HG03442 (cell line): ENCODE measurements at regions not wholly inside any gene's neighbourhood (a gene's known extent, or its start where the extent isn't known, plus 50 kb on each side); places are given as distances from the start of the nearest gene placed in this dataset.
"Not testable (repeated sequence)": the region's sequence is repeated elsewhere in the genome, so short reads cannot be mapped to it uniquely, and the experiment has no call there.

Experiments used
- ATAC-seq: cut with Tn5 transposase; IDR thresholded peaks from one replicate; pipeline ENCODE4 v1.9.1; 2021; ENCODE audit warnings: mild to moderate bottlenecking, moderate library complexity; ENCODE audit not compliant: unreplicated experiment

DNA sequence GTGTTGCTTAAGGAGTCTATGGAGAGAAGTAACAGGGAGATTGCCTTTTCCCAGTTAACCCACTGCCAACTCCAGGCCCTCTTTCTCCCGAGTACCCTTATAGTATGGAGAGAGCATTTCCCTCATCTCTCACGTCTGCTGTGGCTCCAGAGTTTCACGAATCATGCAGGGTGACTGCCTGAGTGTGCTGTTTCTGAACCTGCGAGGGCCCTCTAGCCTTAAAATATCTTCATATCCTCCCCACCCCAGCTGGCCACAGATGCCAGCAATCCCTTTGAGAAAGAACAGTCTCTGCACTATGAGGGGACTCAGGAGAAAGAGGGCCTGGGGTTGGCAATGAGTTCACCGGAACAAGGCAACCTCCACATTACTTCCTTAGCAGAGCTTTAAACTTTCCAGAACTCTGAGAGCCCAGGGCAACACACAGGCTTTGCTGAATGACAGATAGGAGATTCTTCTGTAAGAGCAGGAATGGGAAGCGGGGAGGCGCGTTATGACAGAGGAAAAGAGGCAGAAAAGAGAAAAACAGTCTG, 81.6 kb upstream of the ANKH start:
- ATAC-seq, result no peak

DNA sequence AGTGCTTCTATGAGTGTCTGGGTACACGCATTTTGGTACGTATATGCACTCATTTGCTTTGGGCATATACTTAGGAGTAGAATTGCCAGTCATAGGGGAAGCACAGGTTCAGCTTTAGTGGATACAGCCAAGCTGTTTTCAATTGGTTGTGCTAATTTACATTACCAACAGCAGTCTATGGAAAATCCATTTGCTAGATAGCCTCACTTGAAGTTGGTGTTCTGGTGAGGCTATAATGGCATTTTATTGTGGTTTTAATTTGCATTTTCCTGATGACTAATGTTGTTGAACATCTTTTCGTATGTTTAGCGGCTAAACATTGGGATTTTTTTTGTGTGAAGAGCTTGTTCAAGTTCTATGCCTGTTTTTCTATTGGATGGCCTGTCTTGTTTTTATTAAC, 76.8 kb upstream of the ANKH start:
- ATAC-seq, result no peak

DNA sequence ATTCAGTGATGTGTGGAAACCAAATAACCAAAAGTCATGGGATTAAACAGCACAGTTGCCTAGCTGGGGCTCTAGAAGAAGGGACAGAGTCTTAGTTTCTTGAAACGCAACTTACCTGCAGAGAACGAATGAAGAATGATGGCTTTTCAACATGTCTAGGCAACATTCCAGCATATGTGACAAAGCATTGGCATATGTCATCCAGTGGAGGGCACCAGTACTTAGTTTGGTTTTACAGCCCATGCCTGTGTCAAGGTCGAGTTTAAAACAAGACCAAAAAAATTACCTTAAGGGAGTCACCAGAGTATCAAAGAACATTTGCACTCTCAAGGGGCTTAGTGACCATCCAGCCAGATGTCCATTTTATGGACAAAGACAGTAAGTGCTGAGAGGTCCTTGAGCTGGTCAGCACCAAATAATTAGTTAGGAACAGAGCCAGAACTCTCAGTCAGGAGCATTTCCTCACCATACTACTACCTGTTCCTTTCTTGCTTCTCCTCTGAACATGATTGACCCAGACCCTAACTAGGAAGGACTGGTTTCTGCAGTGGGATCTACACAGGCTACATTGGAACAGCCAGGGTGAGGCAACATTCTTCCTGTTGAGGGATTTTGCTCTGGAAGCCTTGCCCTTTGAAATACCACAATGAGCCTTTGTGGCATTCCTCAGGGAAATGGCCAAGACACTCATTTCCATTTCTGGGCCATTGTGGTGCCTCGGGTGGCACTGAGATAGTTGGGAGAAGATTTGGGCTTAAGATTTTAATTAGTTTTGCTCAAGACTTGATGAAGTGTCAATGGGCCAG, 75.4 kb upstream of the ANKH start:
- ATAC-seq, result peak; percentile 90

DNA sequence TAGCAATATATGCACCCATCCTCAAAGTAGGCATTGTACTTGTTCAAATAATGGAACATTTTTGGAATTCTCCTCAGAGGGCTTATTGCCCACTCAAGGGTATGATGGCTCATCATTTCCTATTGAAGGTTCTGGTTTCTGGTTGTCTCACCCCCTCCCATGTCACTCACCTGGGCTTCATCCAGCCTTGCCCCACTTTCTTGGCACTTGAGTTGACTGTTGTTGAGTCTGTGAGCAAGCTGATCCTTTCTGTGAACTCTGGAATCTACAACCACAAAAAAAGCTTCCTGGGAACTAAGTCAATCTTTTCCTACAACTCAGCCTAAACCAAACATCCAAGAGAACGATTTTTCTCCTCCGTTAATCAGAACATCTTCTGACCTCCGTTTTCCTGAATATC, 73.9 kb upstream of the ANKH start:
- no peak for ATAC-seq

DNA sequence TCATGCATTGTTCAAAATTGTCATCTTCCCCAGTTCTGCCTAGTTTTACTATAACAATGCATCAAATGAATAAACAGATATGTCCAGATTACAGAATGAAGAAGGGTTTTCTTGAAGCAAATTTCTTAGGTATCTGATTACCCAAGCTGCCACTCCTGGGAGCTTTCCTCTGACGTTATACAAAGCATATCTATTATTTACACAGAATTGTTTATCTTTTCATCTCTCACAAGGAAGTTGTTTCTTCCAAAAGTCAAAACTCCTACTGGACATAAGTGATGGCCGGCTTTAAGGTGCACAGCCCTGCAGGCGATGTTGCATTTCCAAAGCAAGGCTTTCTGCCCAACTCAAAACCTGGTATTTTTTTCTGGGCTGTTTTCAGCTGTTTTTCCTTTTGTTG, 73.4 kb upstream of the ANKH start:
- ATAC-seq, result no peak

DNA sequence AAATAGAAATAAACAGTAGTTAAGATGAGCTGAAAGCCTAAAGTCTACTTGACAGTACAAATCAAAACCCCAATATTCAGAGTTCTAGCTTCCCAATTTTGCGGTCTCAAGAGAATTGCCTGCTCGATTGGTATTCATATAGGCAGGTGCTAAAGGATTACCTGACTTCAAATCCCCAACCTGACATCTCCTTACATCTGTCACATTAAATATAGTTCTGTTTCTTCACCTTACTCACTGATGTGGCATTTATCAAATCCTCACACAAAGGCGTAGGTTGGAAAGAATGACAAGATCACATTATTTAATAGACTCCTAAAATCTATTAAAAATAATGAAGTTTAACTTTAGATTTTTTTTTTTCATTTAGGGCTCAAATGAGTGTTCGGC, 72.8 kb upstream of the ANKH start:
- ATAC-seq, result no peak

DNA sequence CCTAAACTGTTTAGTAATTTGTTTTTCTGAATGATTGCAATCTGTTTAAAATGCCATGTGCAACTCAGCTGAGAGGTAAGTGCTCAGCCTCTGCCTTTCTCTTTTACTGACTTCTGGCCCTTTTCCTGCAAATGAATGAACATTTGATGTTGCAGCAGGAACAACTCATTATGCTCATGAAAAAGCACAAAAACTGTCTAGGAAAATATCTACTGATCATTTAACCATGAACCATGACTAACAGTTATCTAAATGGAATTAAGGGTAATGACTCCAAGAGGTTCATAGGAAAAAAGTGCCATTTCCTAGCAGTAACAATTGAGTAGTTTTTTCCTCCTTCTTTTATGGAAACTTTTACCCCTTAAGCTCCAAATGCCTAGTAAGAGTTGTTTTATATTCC, 70.6 kb upstream of the ANKH start:
- ATAC-seq, result no peak

DNA sequence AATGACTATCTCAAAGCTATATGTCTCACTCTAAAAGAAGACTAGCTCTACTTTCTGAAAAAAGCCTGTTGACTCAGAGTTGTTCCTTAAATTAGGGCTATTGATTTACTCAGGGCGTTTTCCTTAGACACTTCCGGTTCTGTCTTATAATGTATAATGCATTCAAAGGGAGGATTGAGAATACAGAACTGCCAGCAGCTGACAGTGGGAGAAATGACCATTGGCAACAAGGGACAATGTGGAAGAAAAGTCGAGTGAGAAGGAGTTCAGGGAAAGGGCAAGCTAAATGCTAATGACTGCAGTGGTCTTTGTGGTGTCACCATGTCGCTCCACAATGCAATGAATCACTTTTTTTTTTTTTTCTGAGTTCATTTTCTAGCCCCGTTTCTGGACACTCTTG, 65.7 kb upstream of the ANKH start:
- no peak for ATAC-seq

DNA sequence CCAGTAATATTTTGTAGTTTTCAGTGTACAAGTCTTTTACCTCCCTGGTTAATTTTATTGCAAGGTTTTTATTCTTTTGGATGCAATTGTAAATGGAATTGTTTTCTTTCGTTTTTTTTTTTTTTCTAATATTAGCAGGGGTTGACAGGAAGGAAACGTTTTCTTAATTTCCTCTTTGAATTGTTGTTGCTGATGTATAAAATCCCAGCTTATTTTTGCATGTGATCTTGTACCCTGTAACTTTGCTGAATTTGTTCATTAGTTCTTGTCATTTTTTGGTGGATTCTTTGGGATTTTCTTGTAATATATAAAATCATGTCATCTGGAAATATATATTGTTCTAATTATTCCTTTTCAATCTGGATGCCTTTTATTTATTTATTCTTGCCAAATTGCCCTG, 65.0 kb upstream of the ANKH start:
- no peak for ATAC-seq

DNA sequence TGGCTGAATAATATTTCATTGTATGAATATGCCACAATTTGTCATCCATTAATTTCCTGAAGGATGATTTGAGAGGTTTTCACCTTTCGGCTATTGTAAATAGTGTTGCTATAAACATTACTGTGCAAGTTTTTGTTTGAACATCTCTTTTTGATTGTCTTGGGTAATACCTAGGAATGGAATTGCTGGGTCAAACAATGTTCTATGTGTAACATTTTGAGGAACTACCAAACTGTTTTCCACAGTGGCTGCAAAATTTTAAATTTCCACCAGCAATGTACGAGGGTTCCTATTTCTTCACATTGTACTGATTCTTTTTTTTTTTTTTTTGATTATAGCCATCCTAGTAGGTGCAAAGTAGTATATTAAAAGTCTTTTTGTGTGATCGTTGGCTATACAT, 63.8 kb upstream of the ANKH start:
- no peak for ATAC-seq

DNA sequence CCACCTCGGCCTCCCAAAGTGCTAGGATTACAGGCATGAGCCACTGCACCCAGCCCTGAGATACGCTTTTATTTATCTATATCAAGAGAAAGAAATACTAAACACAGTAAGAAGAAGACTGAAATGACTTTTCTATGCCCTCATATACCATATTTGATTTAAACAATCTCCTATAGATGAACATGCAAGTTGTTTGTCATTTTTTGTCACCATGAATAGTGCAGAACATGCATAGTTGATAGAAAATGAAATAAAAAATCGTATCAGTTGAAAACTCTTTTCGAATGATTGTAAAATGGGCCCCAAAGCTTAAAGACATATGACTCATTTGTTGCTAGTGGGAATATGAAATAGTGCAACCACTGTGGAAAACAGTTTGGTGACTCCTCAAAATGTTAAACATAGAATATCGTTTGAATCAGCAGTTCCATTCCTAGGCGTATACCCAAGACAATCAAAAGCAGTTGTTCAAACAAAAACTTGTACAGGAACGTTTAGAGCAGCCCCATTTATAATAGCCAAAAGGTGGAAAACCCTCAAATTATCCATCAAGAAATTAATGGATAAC, 61.4 kb upstream of the ANKH start:
- no peak for ATAC-seq

DNA sequence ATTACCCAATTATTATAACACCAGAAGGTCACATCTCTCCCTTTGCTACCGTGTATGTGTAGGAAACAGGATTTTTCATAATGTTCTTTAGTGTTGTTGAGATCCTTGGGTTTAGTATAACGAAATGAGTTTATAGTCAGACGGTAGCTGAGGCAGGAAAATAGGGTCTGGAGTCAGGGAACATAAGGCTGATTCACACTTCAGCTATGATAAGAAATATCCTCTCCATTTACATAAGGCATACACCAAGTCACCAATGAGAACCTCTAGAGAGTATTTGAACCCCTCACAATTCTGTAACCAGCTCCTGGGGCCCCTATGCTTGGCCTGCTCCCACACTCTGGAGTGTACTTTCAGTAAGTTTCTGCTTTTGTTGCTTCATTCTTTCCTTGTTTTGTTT, 58.9 kb upstream of the ANKH start:
- ATAC-seq, result no peak

DNA sequence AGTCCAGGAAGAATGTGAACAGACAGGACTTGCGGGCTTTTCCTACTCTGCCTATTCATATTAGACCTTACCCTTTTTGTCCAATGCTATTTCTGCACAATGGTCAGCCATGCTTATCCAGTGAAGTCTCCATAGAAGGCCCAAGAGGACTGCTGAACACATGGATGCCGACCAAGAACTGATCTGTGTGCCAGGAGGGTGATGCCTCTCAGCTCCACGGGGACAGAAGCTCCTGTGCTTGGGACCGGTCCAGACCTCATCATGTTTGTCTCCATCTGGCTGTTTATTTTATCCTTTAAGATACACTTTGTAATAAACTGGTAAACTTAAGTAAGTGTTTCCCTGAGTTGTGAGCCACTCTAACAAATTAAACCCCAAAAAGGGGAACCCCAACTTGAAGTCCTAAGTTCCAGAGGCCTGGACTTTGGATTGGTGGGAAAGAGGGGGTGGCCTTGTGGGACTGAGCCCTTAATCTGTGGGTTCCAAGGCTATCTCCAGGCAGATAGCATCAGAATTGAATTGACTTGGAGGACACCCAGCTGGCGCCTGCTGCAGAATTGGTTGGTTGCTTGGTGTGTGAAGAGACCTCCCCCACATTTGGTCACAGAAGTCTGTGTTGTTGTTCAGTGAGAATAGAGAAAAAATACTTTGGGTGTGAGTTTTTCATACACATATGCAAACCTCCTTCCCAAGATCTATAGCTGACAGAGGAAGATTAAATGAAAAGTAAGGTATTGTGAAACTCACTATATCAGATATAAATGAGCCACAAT, 57.9 kb upstream of the ANKH start:
- ATAC-seq, result no peak

DNA sequence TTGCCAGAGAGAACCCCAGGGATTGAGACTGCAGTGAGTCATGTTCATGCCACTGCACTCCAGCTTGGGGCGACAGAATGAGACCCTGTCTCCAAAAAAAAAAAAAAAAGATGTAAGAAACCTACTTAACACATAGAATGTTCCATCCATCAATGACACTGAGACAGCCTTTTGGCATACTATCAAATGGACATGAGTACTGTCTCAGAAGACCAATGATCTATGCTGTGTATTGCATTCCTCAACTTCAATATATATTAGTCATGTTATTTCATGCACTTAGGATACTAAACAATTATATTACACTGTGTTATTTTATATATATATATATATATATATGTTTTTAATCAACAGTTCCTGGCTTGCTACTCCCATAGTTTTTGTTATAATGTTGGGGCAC, 57.1 kb upstream of the ANKH start:
- no peak for ATAC-seq

DNA sequence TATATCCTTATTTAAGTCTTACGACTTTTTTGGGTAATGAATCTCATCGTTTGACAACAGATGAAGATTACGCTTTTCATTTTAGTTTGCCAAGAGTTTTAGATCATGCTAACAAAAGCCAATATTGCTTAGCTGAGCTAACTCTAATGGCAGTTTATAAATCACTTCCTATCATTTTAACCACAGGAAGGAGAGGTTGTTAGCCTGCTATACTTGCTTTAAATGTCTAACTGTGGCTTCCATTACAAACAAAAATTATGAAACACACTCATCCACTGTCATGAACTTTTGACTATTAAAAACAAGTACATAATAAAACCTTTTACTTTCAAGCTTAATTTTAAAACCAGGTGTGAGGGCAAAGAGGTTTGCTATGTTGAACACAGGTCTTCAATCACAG, 53.7 kb upstream of the ANKH start:
- ATAC-seq, result no peak

DNA sequence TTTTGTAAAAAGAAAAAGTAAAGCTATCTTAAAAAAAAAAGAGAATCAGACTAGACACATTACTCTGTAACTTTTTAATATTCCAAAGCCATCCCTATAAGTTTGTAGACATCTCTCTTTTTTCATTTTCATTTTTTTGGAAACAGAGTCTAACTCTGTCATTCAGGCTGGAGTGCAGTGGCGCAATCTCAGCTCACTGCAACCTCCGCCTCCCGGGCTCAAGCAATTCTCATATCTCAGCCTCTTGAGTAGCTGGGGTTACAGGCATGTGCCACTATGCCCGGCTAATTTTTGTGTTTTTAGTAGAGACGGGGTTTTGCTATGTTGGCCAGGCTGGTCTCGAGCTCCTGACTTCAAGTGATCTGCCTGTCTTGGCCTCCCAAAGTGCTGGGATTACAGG, 51.4 kb upstream of the ANKH start:
- ATAC-seq, result not testable (repeated sequence)

DNA sequence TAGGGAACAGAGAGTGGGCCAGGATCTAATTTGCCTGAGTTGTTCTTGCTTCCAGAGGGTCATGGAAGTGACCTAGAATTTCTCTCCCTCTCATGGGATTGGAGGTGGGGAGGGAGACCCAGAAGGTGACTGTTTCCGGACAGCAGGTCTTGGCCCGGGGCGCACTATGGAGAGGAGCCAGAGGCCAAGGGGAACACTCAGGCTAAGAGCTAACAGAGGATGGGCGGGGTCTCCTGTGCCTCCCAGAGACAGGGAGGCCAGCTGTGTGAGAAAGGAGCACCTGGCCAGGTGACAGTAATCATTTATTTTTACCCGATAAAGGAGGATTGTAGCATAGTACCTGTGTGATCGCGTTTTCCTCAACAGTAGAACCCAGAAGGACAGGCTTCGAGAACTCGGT, 50.9 kb upstream of the ANKH start:
- ATAC-seq, result no peak
